Lung (tissue), 11 donors: ENCODE measurements at regions not wholly inside any gene's neighbourhood (a gene's known extent, or its start where the extent isn't known, plus 50 kb on each side); places are given as distances from the start of the nearest gene placed in this dataset.

Experiments
- ATAC-seq: fragments of 200-7000 bp; cut with Tn5 transposase; one replicate; pipeline ENCODE4 v1.9.1; 2020; ENCODE audit warnings: moderate number of reproducible peaks; ENCODE audit not compliant: insufficient read depth, low FRiP score
- DNase-seq, 3 donors: peaks; one replicate each; pipeline ENCODE4 v3.0.0-alpha.2; 2013 to 2017
- H3K27ac ChIP-seq, 2 donors: one replicate each; pipeline ENCODE4 v1.5.1; 2013; ENCODE audit warnings: mild to moderate bottlenecking in 2 of 2, moderate library complexity in 2 of 2, control low read depth in 1 of 2, inconsistent platforms in 1 of 2, low read depth in 1 of 2, low read length in 1 of 2
- H3K27me3 ChIP-seq, 3 donors: one replicate each; pipeline ENCODE4 v1.5.1; 2013; ENCODE audit warnings: low read length in 2 of 3; ENCODE audit not compliant: control insufficient read depth in 3 of 3, insufficient read depth in 3 of 3
- H3K36me3 ChIP-seq, 4 donors: one replicate each; pipeline ENCODE4 v1.5.1; 2013; ENCODE audit warnings: low read length in 4 of 4, mild to moderate bottlenecking in 1 of 4, moderate library complexity in 1 of 4; ENCODE audit not compliant: control insufficient read depth in 4 of 4, insufficient read depth in 4 of 4
- H3K4me1 ChIP-seq, 5 donors: one replicate each; pipeline ENCODE4 v1.5.1; 2013; ENCODE audit warnings: low read length in 5 of 5, mild to moderate bottlenecking in 2 of 5, moderate library complexity in 1 of 5; ENCODE audit not compliant: control insufficient read depth in 5 of 5, insufficient read depth in 5 of 5
- H3K4me3 ChIP-seq: one replicate; pipeline ENCODE4 v1.5.1; 2013; ENCODE audit warnings: mild to moderate bottlenecking, control low read depth, moderate library complexity
- H3K9ac ChIP-seq, 2 donors: one replicate each; pipeline ENCODE4 v1.5.1; 2013; ENCODE audit warnings: low read length in 2 of 2, control low read depth in 1 of 2; ENCODE audit not compliant: insufficient read depth in 1 of 2
- H3K9me3 ChIP-seq, 4 donors: one replicate each; pipeline ENCODE4 v1.5.1; 2013; ENCODE audit warnings: low read length in 3 of 4, mild to moderate bottlenecking in 1 of 4, moderate library complexity in 1 of 4; ENCODE audit not compliant: control insufficient read depth in 4 of 4, insufficient read depth in 3 of 4
- CTCF ChIP-seq: IDR thresholded peaks from 2 replicates; pipeline ENCODE4 v1.5.1; 2012; ENCODE audit warnings: mild to moderate bottlenecking; ENCODE audit errors: control extremely low read depth, extremely low read depth
- WGBS, 2 donors: extraction: QIAGEN DNeasy Blood & Tissue Kit; methylation state at CpG; one replicate each; pipeline ENCODE4 v1.1.7; 2013; 5-methylcytosine and 5-hydroxymethylcytosine counted together
- donor health status: control.
- donor health status: control.
- donor health status: Bipolar disorder and iron deficiency.
- donor health status: healthy.
- donor health status: DM: yes; HTN: yes; CAD: no.

GRCh38 chr4:13856387-13856786 is 228.9 kb upstream of the BOD1L1 start:
- TF ChIP-seq CTCF, result no peak
- Histone ChIP-seq H3K9me3 (no peaks in the 10 kb centered on the region), H3K4me1 (no peaks in the 10 kb centered on the region), H3K36me3 (no peaks in the 10 kb centered on the region), H3K27me3 (no peaks in the 10 kb centered on the region), H3K9ac (no peak overlapping the region), H3K27ac (no peak overlapping the region), H3K4me3 (no peak overlapping the region)
- no peak for DNase-seq
- no peak for ATAC-seq
- WGBS, 2 donors, result 92 to 93% methylated on average over 5 of the region's 5 CpGs

- no peak for ATAC-seq
- Histone ChIP-seq H3K36me3 (no peaks in the 10 kb centered on the region), H3K27ac (no peak overlapping the region), H3K9me3 (no peaks in the 10 kb centered on the region), H3K4me1 (no peaks in the 10 kb centered on the region), H3K4me3 (no peak overlapping the region), H3K27me3 (no peaks in the 10 kb centered on the region), H3K9ac (no peak overlapping the region)
- TF ChIP-seq CTCF, result no peak
- no peak for DNase-seq
- 64 to 77% methylated on average over 2 of the region's 2 CpGs for WGBS, 2 donors
Observed at GRCh38 chr4:13857397-13857796, 229.9 kb upstream of the BOD1L1 start.

- no peaks in the 10 kb centered on the region for H3K36me3 ChIP-seq
- TF ChIP-seq CTCF, result no peak
- DNase-seq, result no peak
- H3K27me3 ChIP-seq, result no peaks in the 10 kb centered on the region
- no peaks in the 10 kb centered on the region for H3K4me1 ChIP-seq
- H3K27ac ChIP-seq, result no peak overlapping the region
- H3K9ac ChIP-seq, result no peak overlapping the region
- H3K4me3 ChIP-seq, result no peak overlapping the region
- no peaks in the 10 kb centered on the region for H3K9me3 ChIP-seq
- no peak for ATAC-seq
Observed at GRCh38 chr4:13857800-13858199, 230.3 kb upstream of the BOD1L1 start.

- Histone ChIP-seq H3K36me3 (no peaks in the 10 kb centered on the region), H3K9ac (no peak overlapping the region), H3K9me3 (no peaks in the 10 kb centered on the region), H3K27me3 (no peaks in the 10 kb centered on the region), H3K27ac (no peak overlapping the region), H3K4me3 (no peak overlapping the region), H3K4me1 (no peaks in the 10 kb centered on the region)
- DNase-seq (no peak), ATAC-seq (no peak)
- TF ChIP-seq CTCF, result no peak
- 95 to 97% methylated on average over 3 of the region's 3 CpGs for WGBS, 2 donors
Observed at GRCh38 chr4:13859423-13859822, 231.9 kb upstream of the BOD1L1 start.
